IMR-90 (cell line): ENCODE measurements at regions not wholly inside any gene's neighbourhood (a gene's known extent, or its start where the extent isn't known, plus 50 kb on each side); places are given as distances from the start of the nearest gene placed in this dataset.

Source experiments
- ATAC-seq: fragments of 200-7000 bp; cut with Tn5 transposase; 2 replicates; pipeline ENCODE4 v1.9.1; 2020; ENCODE audit warnings: low read depth, mild to moderate bottlenecking, moderate library complexity
- BruUV-seq: library from RNA; stranded (reverse); fragments of 400-500 nt; replicated peaks from 2 replicates; lab custom pipeline; 2021; lab: Mats Ljungman, UMichigan
- CTCF ChIA-PET: fragments of 300-600 bp; formaldehyde crosslinking; extraction: SDS; loops from one replicate; lab custom pipeline; 2021; ENCODE audit warnings: antibody characterized with exemption; lab: Yijun Ruan, JAX
- POLR2A ChIA-PET: fragments of 300-600 bp; sonication (Branson Sonifier 250); formaldehyde crosslinking; loops from one replicate; lab custom pipeline; 2022; ENCODE audit warnings: antibody characterized with exemption; ENCODE audit not compliant: unreplicated experiment; lab: Charles Lee
- DNase-seq: peaks from one replicate; pipeline ENCODE4 v3.0.0; 2013
- H2AFZ ChIP-seq: replicated peaks from 2 replicates; pipeline ENCODE3; 2013; ENCODE audit warnings: low read length, mild to moderate bottlenecking; ENCODE audit not compliant: poor library complexity
- H2AK5ac ChIP-seq: 2 replicates; pipeline ENCODE4 v1.6.1; 2013; ENCODE audit warnings: low read depth, low read length, inconsistent platforms
- H2AK9ac ChIP-seq: replicated peaks from 2 replicates; pipeline ENCODE3; 2013; ENCODE audit warnings: mild to moderate bottlenecking, low read depth, low read length, moderate library complexity; ENCODE audit not compliant: poor library complexity
- H2BK120ac ChIP-seq: 2 replicates; pipeline ENCODE4 v1.6.1; 2013; ENCODE audit warnings: low read depth, low read length, inconsistent platforms
- H2BK15ac ChIP-seq: 3 replicates; pipeline ENCODE4 v1.6.1; 2013; ENCODE audit warnings: low read depth, low read length, inconsistent platforms
- H2BK20ac ChIP-seq: 2 replicates; pipeline ENCODE4 v1.6.1; 2013; ENCODE audit warnings: low read depth, mild to moderate bottlenecking, inconsistent platforms, low read length, moderate library complexity
- H2BK5ac ChIP-seq: 2 replicates; pipeline ENCODE4 v1.6.1; 2013; ENCODE audit warnings: mild to moderate bottlenecking, low read depth, low read length, inconsistent platforms; ENCODE audit not compliant: poor library complexity, severe bottlenecking
- H3K14ac ChIP-seq: replicated peaks from 2 replicates; pipeline ENCODE4 v1.6.1; 2013; ENCODE audit warnings: low read depth, low read length, inconsistent platforms
- H3K18ac ChIP-seq: 2 replicates; pipeline ENCODE4 v1.6.1; 2013; ENCODE audit warnings: low read depth, low read length, control low read depth
- H3K23ac ChIP-seq: 2 replicates; pipeline ENCODE4 v1.6.1; 2013; ENCODE audit warnings: low read depth, low read length, inconsistent platforms
- H3K27ac ChIP-seq: 2 replicates; pipeline ENCODE4 v1.5.1; 2013; ENCODE audit warnings: mild to moderate bottlenecking, control low read depth, low read length; ENCODE audit not compliant: insufficient read depth
- H3K27me3 ChIP-seq: 2 replicates; pipeline ENCODE4 v1.6.1; 2013; ENCODE audit warnings: low read length; ENCODE audit not compliant: control insufficient read depth, insufficient read depth
- H3K36me3 ChIP-seq: 2 replicates; pipeline ENCODE4 v1.6.1; 2013; ENCODE audit warnings: low read length, mixed read lengths; ENCODE audit not compliant: control insufficient read depth, insufficient read depth
- H3K4ac ChIP-seq: 2 replicates; pipeline ENCODE4 v1.6.1; 2013; ENCODE audit warnings: low read depth, low read length, inconsistent platforms
- H3K4me1 ChIP-seq: 2 replicates; pipeline ENCODE4 v1.6.1; 2013; ENCODE audit warnings: low read length, mixed read lengths; ENCODE audit not compliant: control insufficient read depth, insufficient read depth
- H3K4me2 ChIP-seq: 2 replicates; pipeline ENCODE4 v1.6.1; 2013; ENCODE audit warnings: low read depth, mild to moderate bottlenecking, control low read depth, low read length, moderate library complexity
- H3K4me3 ChIP-seq: 2 replicates; pipeline ENCODE4 v1.5.1; 2013; ENCODE audit warnings: low read depth, mild to moderate bottlenecking, control low read depth, low read length, moderate library complexity; ENCODE audit not compliant: insufficient read depth
- H3K56ac ChIP-seq: 2 replicates; pipeline ENCODE4 v1.6.1; 2013; ENCODE audit warnings: low read length, inconsistent platforms; ENCODE audit not compliant: insufficient read depth; ENCODE audit errors: extremely low read depth
- H3K79me1 ChIP-seq, 2 experiments: 2 replicates each; pipeline ENCODE4 v1.6.1; 2013; ENCODE audit warnings: low read length in 2 of 2, inconsistent platforms in 1 of 2, low read depth in 1 of 2
- H3K9ac ChIP-seq: 2 replicates; pipeline ENCODE4 v1.6.1; 2013; ENCODE audit warnings: low read depth, low read length, control low read depth
- H3K9me1 ChIP-seq: 2 replicates; pipeline ENCODE4 v1.6.1; 2013; ENCODE audit warnings: low read length, inconsistent platforms; ENCODE audit not compliant: insufficient read depth
- H3K9me3 ChIP-seq: 2 replicates; pipeline ENCODE4 v1.6.1; 2013; ENCODE audit warnings: low read length; ENCODE audit not compliant: control insufficient read depth, insufficient read depth
- H4K20me1 ChIP-seq: 2 replicates; pipeline ENCODE4 v1.6.1; 2013; ENCODE audit warnings: low read length, inconsistent platforms; ENCODE audit not compliant: insufficient read depth
- H4K5ac ChIP-seq: 2 replicates; pipeline ENCODE4 v1.6.1; 2013; ENCODE audit warnings: mild to moderate bottlenecking, low read depth, low read length, control low read depth
- H4K8ac ChIP-seq, 2 experiments: 2 replicates each; pipeline ENCODE4 v1.6.1; 2013; ENCODE audit warnings: low read depth in 2 of 2, low read length in 2 of 2, control low read depth in 1 of 2, inconsistent platforms in 1 of 2
- H4K91ac ChIP-seq: 2 replicates; pipeline ENCODE4 v1.6.1; 2013; ENCODE audit warnings: low read depth, low read length, inconsistent platforms; ENCODE audit not compliant: insufficient read depth
- CEBPB ChIP-seq: IDR thresholded peaks from 2 replicates; pipeline ENCODE4 v1.6.1; 2012; ENCODE audit warnings: low read depth, low read length, improper control_type of control experiment
- MAFK ChIP-seq: IDR thresholded peaks from 2 replicates; pipeline ENCODE4 v1.6.1; 2012; ENCODE audit warnings: low read depth, low read length, improper control_type of control experiment
- WGBS, 2 experiments: methylation state at CpG; one replicate each; pipeline versions ENCODE4 v1.1.5 to v1.1.7; 2013; ENCODE audit warnings: missing lambda C conversion rate in 2 of 2; ENCODE audit not compliant: insufficient read length in 1 of 2; ENCODE audit errors: extremely low coverage in 2 of 2; 5-methylcytosine and 5-hydroxymethylcytosine counted together
- dilution Hi-C: fragments of 300-500 bp; cut with HindIII; formaldehyde crosslinking; loops from one replicate; pipeline ENCODE4 v1.14.3; 2018; ENCODE audit warnings: low sequenced_read_pairs; ENCODE audit not compliant: unreplicated experiment
- in situ Hi-C: fragments of 300-500 bp; cut with MboI; formaldehyde crosslinking; loops from 3 replicates; pipeline ENCODE4 v1.14.3; 2019; ENCODE audit warnings: low sequenced_read_pairs, inconsistent platforms, mixed read lengths
- intact Hi-C: fragments of 100-400 bp; cut with micrococcal nuclease; formaldehyde crosslinking; loops from 2 replicates; pipeline ENCODE4 v1.10.0; 2022

GRCh38 chr15:98455904-98456303 is 192.4 kb upstream of the IGF1R start:
- DNase-seq = no peak
- intact Hi-C loops = no loop called here

More at GRCh38 chr15:98455904-98456303, 192.4 kb upstream of the IGF1R start:
- Histone ChIP-seq H3K4ac (no peak overlapping the region), H3K36me3 (no peaks in the 10 kb centered on the region), H3K79me1 (no peaks in the 10 kb centered on the region), H3K9me1 (no peaks in the 10 kb centered on the region), H3K23ac (no peak overlapping the region), H4K8ac (no peak overlapping the region), H4K91ac (no peak overlapping the region), H3K27me3 (peaks cover 2% of the 10 kb centered on the region; the same call in 1 of the 2 replicates), H3K14ac (no peak overlapping the region), H3K27ac (no peak overlapping the region), H2BK20ac (no peak overlapping the region), H3K4me1 (no peaks in the 10 kb centered on the region), H3K4me2 (no peak overlapping the region), H3K4me3 (no peak overlapping the region), H4K5ac (no peak overlapping the region), H3K56ac (no peak overlapping the region), H3K18ac (no peak overlapping the region), H3K9ac (no peak overlapping the region), H4K20me1 (no peaks in the 10 kb centered on the region), H2BK5ac (no peak overlapping the region), H3K9me3 (no peaks in the 10 kb centered on the region), H2AFZ (no peak overlapping the region), H2AK9ac (no peak overlapping the region), H2AK5ac (no peak overlapping the region), H2BK120ac (no peak overlapping the region), H2BK15ac (no peak overlapping the region)
- WGBS, 2 experiments = no CpG with 5 or more reads among the region's 5 CpGs
- no peak for TF ChIP-seq MAFK
- TF ChIP-seq CEBPB = peak; percentile 20; the same call in 1 of the 2 replicates
- peak; percentile 42; the same call in 1 of the 2 replicates for ATAC-seq
- ChIA-PET POLR2A (no interaction called here), CTCF (interaction anchor here (0.9 to 1.7 kb wide), 2 partner anchors 12 to 14 kb away, joined by 3 read pairs; no protein-coding TSS in a partner anchor)
- dilution Hi-C loops = no loop called here
- in situ Hi-C loops = no loop called here
- BruUV-seq = no TSS peak
